NCI-H128 (cell line): ENCODE measurements at regions not wholly inside any gene's neighbourhood (a gene's known extent, or its start where the extent isn't known, plus 50 kb on each side); places are given as distances from the start of the nearest gene placed in this dataset.

Experiments
- DNase-seq: peaks from one replicate; lab custom pipeline; 2025; ENCODE audit not compliant: unreplicated experiment; lab: John Stamatoyannopoulos, UW

DNA sequence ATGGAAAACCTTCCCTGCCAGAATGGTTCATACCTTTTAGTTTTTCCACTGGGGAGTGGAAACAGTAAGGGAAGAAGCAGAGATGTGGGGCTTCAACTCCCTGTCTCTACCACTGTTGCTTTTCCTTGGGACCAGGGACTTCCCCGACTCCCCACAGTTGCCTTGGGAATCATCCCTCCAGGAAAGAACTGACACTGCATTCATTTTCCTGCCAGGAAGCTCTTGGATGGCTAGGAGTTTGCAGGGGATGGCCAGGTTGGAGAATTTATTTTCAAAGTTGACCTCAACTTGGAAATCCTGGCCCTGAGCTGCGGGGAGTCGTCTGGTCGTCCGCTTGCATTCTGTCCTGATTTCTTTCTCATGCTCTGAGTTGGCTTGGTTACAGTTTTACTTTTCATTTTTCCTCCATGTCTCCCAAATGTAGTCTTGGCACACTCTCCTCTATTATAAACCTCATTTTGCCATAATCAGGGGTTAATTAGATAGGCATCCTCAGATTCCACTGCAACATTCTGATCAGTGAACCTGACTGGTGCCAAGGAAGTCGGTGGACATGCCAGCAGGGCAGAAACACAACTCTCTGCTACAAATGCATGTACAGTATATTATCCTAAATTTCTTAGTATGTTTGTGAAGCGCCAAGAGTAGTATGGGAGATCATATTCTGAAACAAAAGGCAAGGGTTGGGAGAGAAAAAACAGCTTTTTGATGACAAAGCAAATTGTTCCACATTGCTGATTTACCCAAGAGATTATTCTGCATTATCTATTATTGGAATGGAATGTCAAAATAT, 220.5 kb upstream of the XYLT1 start:
- DNase-seq, result no peak

DNA sequence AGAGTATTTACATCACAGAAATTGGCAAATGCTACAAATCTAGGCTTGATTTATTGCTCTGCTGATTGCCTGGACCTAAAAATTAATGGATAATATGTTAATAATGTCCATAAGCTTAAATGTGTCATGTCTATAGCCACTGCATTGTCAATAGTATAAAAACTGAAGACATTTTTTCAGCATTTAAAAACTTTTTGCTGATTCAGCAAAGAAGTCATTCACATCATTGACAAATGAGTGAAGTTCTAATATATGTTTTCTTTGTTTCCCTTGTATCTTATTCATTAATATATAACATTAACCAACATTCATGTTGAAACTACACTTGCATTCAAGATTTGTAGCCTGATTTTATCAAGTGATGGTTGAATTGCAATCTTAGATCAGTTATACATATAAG, 214.7 kb upstream of the XYLT1 start:
- DNase-seq, result no peak

DNA sequence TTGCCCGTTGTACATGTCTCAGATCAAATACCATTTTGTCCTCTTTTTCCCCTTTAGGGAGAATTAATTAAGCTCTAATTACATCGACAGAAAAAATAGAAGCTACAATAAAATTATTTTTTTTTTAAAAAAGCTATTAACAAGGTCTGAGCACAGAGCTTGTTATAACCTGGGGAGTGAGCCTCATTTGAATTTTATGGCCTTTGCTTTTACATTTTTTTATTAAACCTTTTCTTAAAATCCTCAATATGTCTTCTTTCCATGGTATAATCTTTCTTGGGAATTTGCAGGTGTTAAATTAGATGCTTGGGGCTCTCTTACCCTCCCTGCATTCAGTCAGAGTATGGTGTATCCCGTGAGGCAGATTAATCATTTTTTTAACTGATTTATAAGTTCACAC, 212.5 kb upstream of the XYLT1 start:
- DNase-seq, result no peak

DNA sequence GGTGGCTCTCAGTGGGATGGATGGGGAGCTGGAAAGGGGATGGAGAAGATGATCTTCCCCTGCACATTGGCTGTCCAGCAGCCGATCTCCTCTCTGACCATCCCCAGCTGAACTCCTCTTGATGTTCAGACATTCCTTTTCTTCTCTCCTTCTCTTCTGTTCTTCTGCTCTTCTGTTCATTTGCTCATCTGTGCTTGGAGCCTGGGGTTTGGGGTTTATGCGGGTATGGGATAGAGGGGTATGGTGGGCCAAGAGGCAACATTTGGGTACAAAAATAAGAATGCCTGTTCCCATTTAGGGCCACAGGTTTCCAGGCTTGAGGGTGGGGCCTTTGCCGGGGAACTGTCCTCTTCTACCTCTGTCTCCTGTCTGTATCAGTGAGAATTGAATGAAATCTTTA, 205.4 kb upstream of the XYLT1 start:
- no peak for DNase-seq

DNA sequence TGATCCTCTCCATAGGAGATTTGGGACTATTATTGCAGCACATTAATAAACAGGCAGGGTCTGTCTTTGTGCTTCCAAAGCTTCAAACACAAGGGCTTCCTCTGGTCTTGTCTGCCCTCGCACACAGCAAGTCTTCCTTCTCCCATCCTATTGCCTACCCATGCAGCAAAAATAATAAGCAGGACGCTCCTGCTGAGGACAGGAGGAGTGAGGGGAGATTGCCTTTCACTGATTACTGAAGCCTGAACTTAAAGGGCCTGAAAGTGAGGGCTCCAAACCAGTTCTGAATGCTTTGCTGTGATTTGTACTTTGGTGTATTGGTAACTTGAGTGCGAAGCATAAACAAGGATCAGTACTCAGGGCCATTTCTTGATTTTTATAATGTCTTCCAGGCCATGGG, 197.6 kb upstream of the XYLT1 start:
- no peak for DNase-seq

DNA sequence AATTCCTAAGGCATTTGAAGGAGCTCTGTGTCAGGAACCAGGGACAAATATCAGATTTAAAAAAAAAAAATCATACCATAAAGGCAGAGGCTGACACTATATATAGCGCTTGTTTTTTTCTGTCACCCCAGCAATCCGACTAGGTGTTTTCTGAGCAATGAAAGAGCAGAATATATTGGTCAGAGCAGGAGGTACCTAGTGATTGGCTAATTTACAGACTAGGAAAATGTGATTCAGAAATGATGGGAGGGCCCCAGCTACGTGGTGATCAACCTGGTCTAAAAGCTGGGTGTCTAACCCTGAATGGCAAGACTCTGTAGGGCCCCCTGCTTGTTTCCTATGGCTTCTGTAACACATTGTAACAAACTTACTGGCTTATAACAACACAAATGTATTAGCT, 195.5 kb upstream of the XYLT1 start:
- DNase-seq, result no peak

DNA sequence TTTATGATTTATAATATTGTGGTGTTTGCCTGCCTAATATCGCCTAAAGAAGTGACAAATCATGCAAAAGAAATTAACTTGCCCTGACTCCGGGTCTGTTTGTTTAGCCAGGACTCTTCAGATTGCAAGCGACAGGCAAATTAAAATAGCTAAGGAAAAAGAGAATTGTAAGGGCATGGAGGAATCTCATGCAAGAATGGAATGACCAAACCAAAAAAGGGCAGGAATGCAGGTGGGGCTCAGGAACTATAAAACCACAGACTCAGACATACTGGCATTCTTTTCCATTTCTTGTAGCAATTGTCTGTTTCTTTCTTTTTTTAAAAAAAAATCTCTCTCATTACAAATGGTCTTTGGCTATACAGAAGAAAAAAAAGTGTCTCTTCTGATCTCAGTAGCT, 188.1 kb upstream of the XYLT1 start:
- DNase-seq, result no peak

DNA sequence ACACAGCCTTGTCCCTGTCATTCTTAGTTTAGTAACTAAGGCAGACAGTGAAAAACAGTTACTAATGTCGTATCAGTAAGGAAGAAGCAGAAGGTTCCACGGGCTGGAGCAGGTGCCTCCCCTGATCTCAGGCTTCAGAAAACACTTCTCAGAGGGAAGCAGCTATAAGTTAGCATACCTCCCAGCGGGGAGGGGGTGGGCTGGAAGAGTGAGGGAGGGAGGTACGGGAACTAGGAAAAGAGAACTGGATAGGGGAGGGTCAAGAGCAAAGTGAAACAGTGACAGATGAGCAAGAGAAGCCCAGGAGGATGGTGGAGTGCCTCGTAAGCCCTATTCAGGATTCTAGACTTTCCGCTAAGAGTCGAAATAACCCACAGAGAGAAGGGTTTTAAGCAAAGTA, 186.3 kb upstream of the XYLT1 start:
- DNase-seq, result no peak

DNA sequence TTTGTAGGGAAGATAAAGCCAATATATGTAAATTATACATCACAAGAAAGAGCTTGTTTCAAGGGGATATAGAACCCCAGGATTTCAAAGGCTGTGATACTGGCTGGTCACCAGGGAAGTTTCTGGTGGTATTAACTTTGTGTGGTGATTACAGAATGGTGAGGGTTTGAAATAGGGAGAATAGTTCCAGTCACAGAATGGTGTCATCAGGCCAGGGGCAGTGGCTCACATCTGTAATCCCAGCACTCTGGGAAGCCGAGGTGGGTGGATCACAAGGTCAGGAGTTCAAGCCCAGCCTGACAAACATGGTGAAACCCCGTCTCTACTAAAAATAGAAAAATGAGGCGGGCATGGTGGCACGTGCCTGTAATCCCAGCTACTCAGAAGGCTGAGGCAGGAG, 183.8 kb upstream of the XYLT1 start:
- no peak for DNase-seq

DNA sequence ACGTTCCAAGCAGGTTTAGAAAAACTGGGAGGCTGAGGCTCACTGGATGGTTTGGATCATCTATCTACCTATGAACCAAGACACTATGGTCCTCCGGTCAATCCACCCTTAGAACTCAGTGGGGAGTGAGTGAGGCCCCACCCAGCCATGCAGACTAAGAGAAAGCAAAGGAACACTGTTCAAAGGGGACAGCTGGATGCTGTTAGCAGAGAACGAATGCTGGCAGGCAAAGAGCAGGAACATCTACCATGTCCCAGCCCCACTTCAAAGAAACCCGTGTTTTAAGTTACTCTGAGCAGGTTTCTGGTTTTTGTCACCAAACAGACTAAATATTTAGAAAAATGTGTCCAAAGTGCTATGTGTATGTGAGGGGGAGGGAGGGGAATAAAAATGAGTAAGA, 183.4 kb upstream of the XYLT1 start:
- no peak for DNase-seq

DNA sequence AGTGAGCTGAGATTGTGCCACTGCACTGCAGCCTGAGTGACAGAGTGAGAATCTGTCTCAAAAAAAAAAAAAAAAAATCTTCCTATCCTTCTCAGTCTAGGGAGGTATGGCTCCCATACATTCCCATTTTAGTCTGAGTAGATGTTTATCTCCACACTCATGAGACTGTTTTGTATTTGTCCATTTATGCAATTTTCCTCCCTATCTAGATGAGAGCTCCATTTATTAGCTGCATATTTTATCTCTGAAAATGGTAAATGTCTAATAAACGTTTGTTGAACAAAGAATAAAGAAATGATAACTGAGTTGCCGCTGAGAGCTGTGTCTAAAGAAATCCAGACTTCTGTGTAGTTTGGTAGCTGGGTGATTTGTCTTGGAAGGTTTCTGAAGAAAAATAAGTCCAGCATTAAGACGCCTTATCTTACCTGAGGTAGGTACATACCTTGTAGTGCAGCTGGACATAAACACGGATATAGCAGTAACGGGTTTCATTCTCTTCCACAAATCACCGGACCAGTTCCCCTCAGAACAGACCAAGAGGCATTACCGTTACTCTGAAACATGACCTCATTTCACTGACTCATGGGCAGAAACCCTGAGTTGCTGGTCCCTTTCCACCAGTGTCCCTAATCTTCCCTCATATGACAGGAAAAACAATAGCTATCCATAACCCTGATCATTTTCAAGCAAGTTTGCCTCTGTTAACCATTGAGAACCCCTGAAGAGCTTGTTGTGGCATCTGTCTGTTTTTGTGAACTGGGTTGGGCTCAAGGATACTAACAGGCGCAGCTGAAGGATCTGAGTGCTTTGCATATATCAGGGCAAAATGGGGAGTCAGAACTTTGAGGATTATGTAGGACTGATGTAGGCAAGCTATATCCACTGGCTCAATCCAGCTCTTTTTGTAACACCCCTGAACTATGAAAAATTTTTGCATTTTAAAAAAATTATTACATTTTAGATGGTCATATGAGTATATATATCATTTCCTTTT, 177.4 kb upstream of the XYLT1 start:
- DNase-seq, result no peak

DNA sequence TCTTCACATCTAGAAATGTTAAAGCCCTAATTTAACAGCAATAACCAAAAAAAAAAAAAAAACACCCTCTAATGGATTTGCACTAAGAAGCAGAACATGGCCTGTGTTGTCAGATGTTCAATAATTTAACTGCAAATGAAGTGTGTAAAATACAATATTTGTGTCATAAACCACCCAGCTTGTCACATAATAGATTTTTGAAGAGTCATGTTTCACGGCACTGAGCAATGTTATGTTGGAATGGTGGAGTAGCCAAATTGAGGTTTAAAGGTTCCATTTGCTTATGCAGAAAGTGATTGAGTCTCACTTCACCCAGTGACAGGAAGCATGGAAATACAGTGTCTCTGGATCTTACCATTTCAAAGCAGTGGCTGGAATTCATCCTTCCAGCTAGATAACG, 173.2 kb upstream of the XYLT1 start:
- DNase-seq, result no peak

DNA sequence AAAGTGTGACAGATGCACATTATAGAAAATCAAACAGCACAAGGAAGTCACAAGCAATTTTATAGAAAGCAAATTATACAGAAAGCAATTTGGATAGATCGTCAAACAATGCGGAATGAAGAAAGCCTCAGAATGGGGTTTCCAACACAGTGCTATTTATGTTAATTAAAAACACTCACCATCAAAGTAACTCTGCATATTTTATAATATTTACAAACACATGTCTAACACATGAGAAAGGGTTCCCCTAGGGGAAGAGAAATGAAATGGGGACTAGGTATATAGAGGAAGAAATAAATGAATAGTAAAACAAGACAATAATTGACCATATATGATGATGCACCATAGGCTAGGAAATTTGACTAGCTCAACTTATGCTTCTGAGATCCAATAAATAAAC, 171.2 kb upstream of the XYLT1 start:
- no peak for DNase-seq

DNA sequence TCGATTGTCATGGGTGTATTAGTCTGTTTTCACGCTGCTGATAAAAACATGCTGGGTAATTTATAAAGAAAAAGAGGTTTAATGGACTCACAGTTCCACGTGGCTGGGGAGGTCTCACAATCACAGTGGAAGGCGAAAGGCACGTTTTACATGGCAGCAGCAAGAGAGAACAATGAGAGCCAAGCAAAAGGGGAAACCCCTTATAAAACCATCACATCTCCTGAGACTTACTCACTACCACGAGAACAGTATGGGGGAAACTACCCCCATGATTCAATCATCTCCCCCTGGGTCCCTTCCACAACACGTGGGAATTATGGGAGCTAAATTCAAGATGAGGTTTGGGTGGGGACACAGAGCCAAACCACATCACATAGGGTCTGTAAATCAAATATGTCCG, 167.4 kb upstream of the XYLT1 start:
- DNase-seq, result no peak

DNA sequence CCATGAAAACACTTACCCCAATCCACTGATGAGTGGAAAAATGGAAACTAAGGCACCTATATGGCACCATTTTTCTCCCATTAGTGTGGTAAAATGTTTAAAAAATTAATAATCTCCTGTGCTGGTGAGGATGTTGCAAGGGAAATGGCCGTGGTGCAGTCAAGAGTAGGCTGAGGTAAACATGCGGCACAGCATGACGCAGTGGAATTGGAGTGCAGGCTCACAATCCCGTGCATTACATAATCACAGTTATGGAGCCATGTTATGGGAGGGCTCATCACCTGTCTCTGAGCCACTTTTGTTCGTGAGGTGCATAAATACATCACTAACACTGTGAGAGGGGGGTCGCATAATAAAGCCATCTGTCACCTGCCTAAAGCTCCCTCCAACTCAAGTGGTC, 164.4 kb upstream of the XYLT1 start:
- DNase-seq, result no peak

DNA sequence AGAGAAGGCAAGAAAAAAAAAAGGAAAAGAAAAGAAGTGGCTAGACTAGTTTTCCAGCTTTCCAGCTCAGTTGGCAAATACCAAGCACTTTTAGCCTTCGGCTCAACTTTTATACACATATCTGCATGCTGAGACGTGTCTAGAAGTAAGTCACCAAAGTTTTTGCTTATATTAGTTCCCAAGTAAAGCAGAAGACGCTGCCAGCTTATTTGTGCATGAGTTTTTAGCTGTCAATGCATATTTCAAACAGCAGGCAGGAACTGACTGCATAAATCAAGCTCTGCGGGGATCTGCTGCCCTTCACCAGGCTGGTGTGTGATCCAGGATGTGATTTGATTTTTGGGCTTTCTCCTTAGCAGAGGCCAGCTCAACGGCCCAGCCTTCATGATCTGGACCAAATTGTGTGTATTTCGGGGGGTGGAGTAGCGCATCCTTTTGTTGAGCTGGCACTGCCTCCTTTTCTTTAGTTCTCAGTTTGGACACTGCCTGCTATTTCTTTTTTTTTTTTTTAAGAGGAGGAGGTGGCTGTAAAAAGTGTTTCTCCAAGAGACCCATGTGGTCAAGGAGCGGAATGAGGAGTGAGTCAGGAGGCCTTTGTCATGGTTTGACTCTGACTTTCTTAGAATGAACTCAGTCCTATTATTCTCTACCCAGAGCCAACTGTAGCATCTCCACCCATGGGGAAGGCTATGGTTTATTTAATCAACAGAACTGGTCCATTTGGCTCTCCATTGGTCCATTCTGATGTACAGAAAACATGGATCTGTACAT, 162.6 kb upstream of the XYLT1 start:
- DNase-seq, result no peak

DNA sequence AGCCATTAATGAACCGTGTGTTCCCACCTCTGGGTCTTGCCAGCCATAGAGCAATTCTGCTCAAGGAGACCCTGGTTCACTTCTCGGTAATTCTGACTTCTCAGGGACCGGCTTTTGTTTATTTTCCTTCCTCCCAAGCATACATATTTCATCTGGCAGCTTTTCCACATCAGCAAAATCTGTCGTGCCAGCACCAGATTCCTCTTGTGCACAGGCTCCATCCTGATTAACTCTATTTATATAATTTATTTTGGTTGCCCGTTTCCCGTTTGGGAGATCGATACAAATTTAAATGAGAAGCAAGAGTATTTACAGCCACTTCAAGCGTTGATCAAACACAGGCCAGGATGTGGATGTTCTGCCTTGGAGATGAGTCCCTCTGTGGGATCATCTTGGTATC, 161.9 kb upstream of the XYLT1 start:
- DNase-seq, result no peak

DNA sequence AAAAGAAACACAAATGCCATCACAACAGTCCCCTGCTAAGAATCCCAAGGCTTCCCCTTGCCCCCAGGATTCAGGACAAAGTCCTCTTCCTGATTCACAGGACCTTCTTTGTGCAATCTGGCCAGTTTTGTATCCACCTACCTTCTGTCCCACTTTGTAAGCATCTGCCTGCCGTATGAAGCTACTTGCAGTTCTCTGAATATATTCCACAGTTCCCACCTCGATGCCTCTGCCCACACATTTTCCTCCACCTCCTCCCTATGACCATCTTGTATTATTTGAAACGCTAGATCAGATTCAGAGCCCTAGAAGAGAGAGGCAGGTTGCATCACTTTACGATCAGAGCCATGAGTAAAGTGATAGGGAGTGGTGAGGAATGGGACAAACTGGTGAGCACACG, 159.2 kb upstream of the XYLT1 start:
- DNase-seq, result no peak

DNA sequence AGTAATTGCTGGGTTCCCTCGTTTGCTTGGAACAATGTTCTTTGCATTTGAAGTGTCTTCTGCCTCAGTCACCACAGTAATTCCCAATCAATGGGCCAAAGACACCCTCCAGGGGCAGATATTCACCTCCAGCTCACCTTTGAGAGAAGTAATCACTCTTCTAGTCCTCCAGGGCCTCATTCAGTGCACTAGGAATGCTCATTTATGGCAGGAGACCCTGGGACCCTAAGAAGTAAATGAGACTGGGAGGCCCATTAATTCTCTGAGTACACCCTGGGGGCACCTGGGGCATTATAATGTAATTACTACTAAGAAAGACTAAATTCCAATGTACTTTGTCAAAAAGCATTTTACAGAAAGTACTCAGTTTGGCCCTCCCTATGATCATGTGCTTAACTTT, 158.2 kb upstream of the XYLT1 start:
- no peak for DNase-seq

DNA sequence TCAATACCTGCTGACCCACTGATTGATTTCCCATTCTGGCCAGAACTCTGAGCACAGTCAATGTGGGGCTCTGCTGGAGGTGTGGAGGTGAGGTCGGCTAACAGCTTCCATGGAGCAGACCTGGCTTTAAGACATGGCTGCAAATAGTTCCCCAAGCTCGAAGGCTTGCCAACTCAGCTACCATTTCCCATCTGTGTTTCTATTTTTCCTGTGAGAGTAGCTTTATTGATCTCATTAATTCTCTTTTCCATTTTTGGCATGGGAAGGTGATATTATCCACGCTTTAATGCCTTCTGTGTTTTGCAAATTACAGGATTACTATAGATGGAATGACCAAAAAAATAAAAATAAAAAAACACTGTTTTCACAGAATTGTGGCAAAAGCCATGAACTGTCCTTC, 151.6 kb upstream of the XYLT1 start:
- no peak for DNase-seq

DNA sequence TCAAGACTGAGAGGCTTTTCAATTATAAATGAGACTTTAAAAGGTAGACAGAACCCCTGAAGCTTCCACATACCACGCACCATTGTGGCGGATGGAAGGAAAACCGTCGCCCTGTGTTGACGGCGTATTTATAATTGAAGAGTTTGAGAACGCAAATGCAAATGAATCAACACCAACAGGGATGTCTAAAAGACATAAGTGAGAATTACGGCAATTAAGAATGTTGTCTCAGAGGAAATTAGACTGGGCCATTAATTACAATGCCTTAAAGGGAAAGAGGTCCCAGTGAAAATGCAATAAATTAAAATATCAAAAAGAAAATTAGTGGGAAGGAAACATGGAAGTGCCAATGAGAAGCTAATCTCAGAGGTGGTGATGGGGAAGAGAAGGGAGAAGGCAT, 148.5 kb upstream of the XYLT1 start:
- DNase-seq, result no peak
